Right atrium auricular region (tissue), 2 donors: ENCODE measurements at regions not wholly inside any gene's neighbourhood (a gene's known extent, or its start where the extent isn't known, plus 50 kb on each side); places are given as distances from the start of the nearest gene placed in this dataset.

ENCODE experiments used
- DNase-seq: peaks from one replicate; pipeline ENCODE4 v3.0.0-alpha.2; 2019; ENCODE audit warnings: low spot score
- H3K27ac ChIP-seq, 2 donors: fragments of 200-600 bp; sonication (generic); 1 replicate in 1 of 2; 2 replicates in 1 of 2; pipeline ENCODE4 v1.5.1; 2016 to 2019
- H3K27me3 ChIP-seq, 2 donors: fragments of 200-600 bp; sonication (generic); one replicate each; pipeline versions ENCODE4 v1.5.1 to v1.6.0; 2017 to 2019
- H3K36me3 ChIP-seq: fragments of 200-600 bp; sonication (generic); one replicate; pipeline ENCODE4 v1.5.1; 2016
- H3K4me1 ChIP-seq, 2 donors: fragments of 200-600 bp; sonication (generic); one replicate each; pipeline versions ENCODE4 v1.5.1 to v1.6.0; 2017 to 2019
- H3K4me3 ChIP-seq, 2 donors: fragments of 200-600 bp; sonication (generic); 1 replicate in 1 of 2; 2 replicates in 1 of 2; pipeline ENCODE4 v1.5.1; 2017 to 2019; ENCODE audit warnings: mild to moderate bottlenecking in 1 of 2, moderate library complexity in 1 of 2
- H3K9me3 ChIP-seq, 2 donors: fragments of 200-600 bp; sonication (generic); one replicate each; pipeline ENCODE4 v1.5.1; 2019
- CTCF ChIP-seq, 2 donors: fragments of 200-600 bp; sonication (generic); IDR thresholded peaks; one replicate each; pipeline ENCODE4 v1.5.1; 2019; ENCODE audit warnings: antibody characterized with exemption in 2 of 2

GRCh38 chr11:80819271-80819670, 1378.4 kb upstream of the TENM4 start:
- no peaks in the 10 kb centered on the region for H3K4me1 ChIP-seq
- no peak for DNase-seq
- no peaks in the 10 kb centered on the region for H3K9me3 ChIP-seq
- H3K4me3 ChIP-seq = no peak overlapping the region
- TF ChIP-seq CTCF (IDR thresholded peaks at IDR 0.05) = no peak
- H3K36me3 ChIP-seq = no peaks in the 10 kb centered on the region
- no peaks in the 10 kb centered on the region for H3K27me3 ChIP-seq
- H3K27ac ChIP-seq = no peak overlapping the region

DNA sequence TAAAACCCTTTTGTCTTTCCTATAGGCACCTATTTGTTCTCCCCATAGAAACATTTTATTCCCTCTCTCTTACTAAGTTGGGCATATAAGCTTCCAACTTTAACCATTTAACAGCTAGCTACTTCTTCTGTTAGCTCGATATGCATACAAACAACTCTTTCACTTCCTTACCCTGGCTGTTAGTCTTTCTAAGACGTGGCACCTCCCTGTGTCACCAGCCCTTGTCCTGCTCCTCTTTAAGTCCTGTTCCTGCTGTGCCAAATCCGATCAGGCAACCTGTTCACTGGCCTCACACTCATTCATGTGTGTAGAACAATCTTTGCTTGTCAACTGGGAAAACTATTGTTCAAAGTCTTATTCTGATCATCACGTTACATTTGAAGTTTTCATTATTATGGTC, 1376.1 kb upstream of the TENM4 start:
- TF ChIP-seq CTCF (IDR thresholded peaks at IDR 0.05) = no peak
- no peaks in the 10 kb centered on the region for H3K4me1 ChIP-seq
- H3K36me3 ChIP-seq = no peaks in the 10 kb centered on the region
- no peaks in the 10 kb centered on the region for H3K9me3 ChIP-seq
- no peak for DNase-seq
- H3K4me3 ChIP-seq = no peak overlapping the region
- H3K27me3 ChIP-seq = no peaks in the 10 kb centered on the region
- H3K27ac ChIP-seq = no peak overlapping the region

GRCh38 chr11:80816454-80816847, 1375.6 kb upstream of the TENM4 start:
- H3K4me3 ChIP-seq = no peak overlapping the region
- no peaks in the 10 kb centered on the region for H3K36me3 ChIP-seq
- no peak for DNase-seq
- no peaks in the 10 kb centered on the region for H3K4me1 ChIP-seq
- no peak for TF ChIP-seq CTCF (IDR thresholded peaks at IDR 0.05)
- H3K27ac ChIP-seq = no peak overlapping the region
- no peaks in the 10 kb centered on the region for H3K27me3 ChIP-seq
- H3K9me3 ChIP-seq = no peaks in the 10 kb centered on the region

GRCh38 chr11:80815752-80816453, 1375.1 kb upstream of the TENM4 start:
- DNase-seq = no peak
- Histone ChIP-seq H3K4me1 (no peaks in the 10 kb centered on the region), H3K27ac (no peak overlapping the region)

GRCh38 chr11:80814813-80815212, 1374.0 kb upstream of the TENM4 start:
- Histone ChIP-seq H3K9me3 (no peaks in the 10 kb centered on the region), H3K27ac (no peak overlapping the region), H3K4me3 (no peak overlapping the region), H3K27me3 (no peaks in the 10 kb centered on the region), H3K36me3 (no peaks in the 10 kb centered on the region), H3K4me1 (no peaks in the 10 kb centered on the region)
- TF ChIP-seq CTCF (IDR thresholded peaks at IDR 0.05) = no peak
- DNase-seq = no peak

More at GRCh38 chr11:80815752-80816453, 1375.1 kb upstream of the TENM4 start:
- no peak for TF ChIP-seq CTCF (IDR thresholded peaks at IDR 0.05)
- no peak overlapping the region for H3K4me3 ChIP-seq
- no peaks in the 10 kb centered on the region for H3K9me3 ChIP-seq
- H3K36me3 ChIP-seq = no peaks in the 10 kb centered on the region
- no peaks in the 10 kb centered on the region for H3K27me3 ChIP-seq

DNA sequence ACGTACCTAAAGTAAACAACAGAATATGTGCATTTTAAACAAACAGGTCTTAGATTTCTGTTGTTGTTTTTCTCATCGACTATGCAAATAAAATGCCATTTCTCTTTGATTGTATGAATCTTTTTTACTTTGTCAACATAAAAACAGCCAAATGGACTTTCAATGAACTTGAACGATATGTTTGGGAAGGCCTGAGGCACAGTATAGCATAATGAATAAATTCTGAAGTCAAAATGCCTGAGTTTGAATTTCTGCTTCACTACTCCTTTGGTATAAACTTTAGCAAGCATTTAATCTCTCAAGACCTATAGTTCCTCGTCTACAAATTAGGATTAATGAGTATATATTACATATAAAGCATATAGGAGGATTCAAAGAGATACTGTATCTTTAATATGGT, 1369.9 kb upstream of the TENM4 start:
- no peaks in the 10 kb centered on the region for H3K4me1 ChIP-seq
- no peak overlapping the region for H3K27ac ChIP-seq
- DNase-seq = no peak
- H3K27me3 ChIP-seq = no peaks in the 10 kb centered on the region
- no peak overlapping the region for H3K4me3 ChIP-seq
- TF ChIP-seq CTCF (IDR thresholded peaks at IDR 0.05) = no peak
- no peaks in the 10 kb centered on the region for H3K36me3 ChIP-seq
- no peaks in the 10 kb centered on the region for H3K9me3 ChIP-seq
